Erythroblast (primary cell): ENCODE measurements at regions not wholly inside any gene's neighbourhood (a gene's known extent, or its start where the extent isn't known, plus 50 kb on each side); places are given as distances from the start of the nearest gene placed in this dataset.
"Not testable (repeated sequence)": the region's sequence is repeated elsewhere in the genome, so short reads cannot be mapped to it uniquely, and the experiment has no call there.

Source experiments
- GATA1 ChIP-seq: IDR thresholded peaks from 2 replicates; pipeline ENCODE4 v1.6.1; 2011; ENCODE audit warnings: low read depth, mild to moderate bottlenecking, control low read depth, low read length, moderate library complexity
- POLR2A ChIP-seq: IDR thresholded peaks from 2 replicates; pipeline ENCODE4 v1.6.1; 2011; ENCODE audit warnings: mild to moderate bottlenecking, low read length

DNA sequence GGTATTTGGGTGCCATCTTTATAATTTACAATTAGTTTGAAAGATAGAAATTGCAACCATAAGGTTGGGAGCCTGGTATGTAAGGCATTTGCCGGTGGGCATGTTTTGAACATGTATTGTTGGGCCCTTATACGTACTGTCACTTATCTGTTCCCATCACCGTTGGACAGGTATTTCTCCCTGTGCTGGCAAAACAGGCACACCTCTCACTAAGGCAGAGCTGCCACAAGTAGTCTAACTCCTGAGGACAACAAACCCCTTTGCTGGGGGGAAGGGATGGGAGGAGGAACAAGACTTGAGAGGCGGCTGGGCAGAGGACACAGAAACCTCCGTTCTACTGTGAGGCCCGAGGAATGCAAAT, 52.0 kb upstream of the NEK3 start:
- not testable (repeated sequence) for TF ChIP-seq POLR2A, GATA1
